HEK293 (cell line): ENCODE measurements at regions not wholly inside any gene's neighbourhood (a gene's known extent, or its start where the extent isn't known, plus 50 kb on each side); places are given as distances from the start of the nearest gene placed in this dataset.

Experiments
- GLI2 ChIP-seq: fragments of 450-650 bp; formaldehyde crosslinking; IDR thresholded peaks from 2 replicates; pipeline ENCODE4; 2017; ENCODE audit warnings: missing biosample characterization, missing genetic modification characterization, low read depth, borderline replicate concordance
- REST ChIP-seq: fragments of 450-650 bp; formaldehyde crosslinking; IDR thresholded peaks from 2 replicates; pipeline ENCODE4 v1.5.1; 2016; ENCODE audit warnings: missing biosample characterization, missing genetic modification characterization
- TCF7L2 ChIP-seq: IDR thresholded peaks from 2 replicates; pipeline ENCODE4 v1.6.1; 2011; ENCODE audit warnings: low read depth, mild to moderate bottlenecking, inconsistent platforms, low read length, moderate library complexity, borderline replicate concordance
- ZNF121 ChIP-seq: fragments of 450-650 bp; formaldehyde crosslinking; IDR thresholded peaks from 2 replicates; pipeline ENCODE4 v1.5.1; 2016; ENCODE audit warnings: missing biosample characterization, missing genetic modification characterization
- ZNF146 ChIP-seq: fragments of 450-650 bp; formaldehyde crosslinking; IDR thresholded peaks from 2 replicates; pipeline ENCODE4 v1.5.1; 2016; ENCODE audit warnings: missing biosample characterization, missing genetic modification characterization
- ZNF513 ChIP-seq: fragments of 450-650 bp; IDR thresholded peaks from 2 replicates; pipeline ENCODE4 v1.5.1; 2018; ENCODE audit warnings: missing biosample characterization, missing genetic modification characterization
- ZNF585B ChIP-seq: fragments of 450-650 bp; formaldehyde crosslinking; IDR thresholded peaks from 2 replicates; pipeline ENCODE4 v1.5.1; 2016; ENCODE audit warnings: missing biosample characterization, missing genetic modification characterization
- ZNF768 ChIP-seq: fragments of 450-650 bp; formaldehyde crosslinking; IDR thresholded peaks from 2 replicates; pipeline ENCODE4 v1.5.1; 2018; ENCODE audit warnings: missing biosample characterization, mild to moderate bottlenecking, missing genetic modification characterization
- ZNF792 ChIP-seq: fragments of 450-650 bp; formaldehyde crosslinking; IDR thresholded peaks from 2 replicates; pipeline ENCODE4 v1.5.1; 2016; ENCODE audit warnings: missing biosample characterization, missing genetic modification characterization
- TF ChIP-seq, protein P1 (sequence below): fragments of 450-650 bp; formaldehyde crosslinking; IDR thresholded peaks from 2 replicates; pipeline ENCODE4 v1.5.1; 2016; ENCODE audit warnings: missing biosample characterization, missing genetic modification characterization
- TF ChIP-seq, protein P2 (sequence below): fragments of 450-650 bp; formaldehyde crosslinking; IDR thresholded peaks from 2 replicates; pipeline ENCODE4 v1.5.1; 2017; ENCODE audit warnings: missing biosample characterization, missing genetic modification characterization
- TF ChIP-seq, protein P3 (sequence below): fragments of 450-650 bp; formaldehyde crosslinking; IDR thresholded peaks from 2 replicates; pipeline ENCODE4 v1.5.1; 2016; ENCODE audit warnings: missing biosample characterization, missing genetic modification characterization

GRCh38 chr20:51306081-51306480 is 236.4 kb downstream of the NFATC2 start:
- TF ChIP-seq, protein P1, sequence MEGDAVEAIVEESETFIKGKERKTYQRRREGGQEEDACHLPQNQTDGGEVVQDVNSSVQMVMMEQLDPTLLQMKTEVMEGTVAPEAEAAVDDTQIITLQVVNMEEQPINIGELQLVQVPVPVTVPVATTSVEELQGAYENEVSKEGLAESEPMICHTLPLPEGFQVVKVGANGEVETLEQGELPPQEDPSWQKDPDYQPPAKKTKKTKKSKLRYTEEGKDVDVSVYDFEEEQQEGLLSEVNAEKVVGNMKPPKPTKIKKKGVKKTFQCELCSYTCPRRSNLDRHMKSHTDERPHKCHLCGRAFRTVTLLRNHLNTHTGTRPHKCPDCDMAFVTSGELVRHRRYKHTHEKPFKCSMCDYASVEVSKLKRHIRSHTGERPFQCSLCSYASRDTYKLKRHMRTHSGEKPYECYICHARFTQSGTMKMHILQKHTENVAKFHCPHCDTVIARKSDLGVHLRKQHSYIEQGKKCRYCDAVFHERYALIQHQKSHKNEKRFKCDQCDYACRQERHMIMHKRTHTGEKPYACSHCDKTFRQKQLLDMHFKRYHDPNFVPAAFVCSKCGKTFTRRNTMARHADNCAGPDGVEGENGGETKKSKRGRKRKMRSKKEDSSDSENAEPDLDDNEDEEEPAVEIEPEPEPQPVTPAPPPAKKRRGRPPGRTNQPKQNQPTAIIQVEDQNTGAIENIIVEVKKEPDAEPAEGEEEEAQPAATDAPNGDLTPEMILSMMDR (tag by site-specific recombination): no peak
- TF ChIP-seq ZNF768 (no peak), REST (tag by site-specific recombination) (no peak), ZNF146 (no peak), ZNF585B (tag by site-specific recombination) (no peak), TCF7L2 (no peak), ZNF513 (tag by site-specific recombination) (no peak), ZNF792 (tag by site-specific recombination) (no peak), ZNF121 (tag by site-specific recombination) (no peak), GLI2 (no peak)
- TF ChIP-seq, protein P2, sequence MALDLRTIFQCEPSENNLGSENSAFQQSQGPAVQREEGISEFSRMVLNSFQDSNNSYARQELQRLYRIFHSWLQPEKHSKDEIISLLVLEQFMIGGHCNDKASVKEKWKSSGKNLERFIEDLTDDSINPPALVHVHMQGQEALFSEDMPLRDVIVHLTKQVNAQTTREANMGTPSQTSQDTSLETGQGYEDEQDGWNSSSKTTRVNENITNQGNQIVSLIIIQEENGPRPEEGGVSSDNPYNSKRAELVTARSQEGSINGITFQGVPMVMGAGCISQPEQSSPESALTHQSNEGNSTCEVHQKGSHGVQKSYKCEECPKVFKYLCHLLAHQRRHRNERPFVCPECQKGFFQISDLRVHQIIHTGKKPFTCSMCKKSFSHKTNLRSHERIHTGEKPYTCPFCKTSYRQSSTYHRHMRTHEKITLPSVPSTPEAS (tag by site-specific recombination): no peak
- TF ChIP-seq, protein P3, sequence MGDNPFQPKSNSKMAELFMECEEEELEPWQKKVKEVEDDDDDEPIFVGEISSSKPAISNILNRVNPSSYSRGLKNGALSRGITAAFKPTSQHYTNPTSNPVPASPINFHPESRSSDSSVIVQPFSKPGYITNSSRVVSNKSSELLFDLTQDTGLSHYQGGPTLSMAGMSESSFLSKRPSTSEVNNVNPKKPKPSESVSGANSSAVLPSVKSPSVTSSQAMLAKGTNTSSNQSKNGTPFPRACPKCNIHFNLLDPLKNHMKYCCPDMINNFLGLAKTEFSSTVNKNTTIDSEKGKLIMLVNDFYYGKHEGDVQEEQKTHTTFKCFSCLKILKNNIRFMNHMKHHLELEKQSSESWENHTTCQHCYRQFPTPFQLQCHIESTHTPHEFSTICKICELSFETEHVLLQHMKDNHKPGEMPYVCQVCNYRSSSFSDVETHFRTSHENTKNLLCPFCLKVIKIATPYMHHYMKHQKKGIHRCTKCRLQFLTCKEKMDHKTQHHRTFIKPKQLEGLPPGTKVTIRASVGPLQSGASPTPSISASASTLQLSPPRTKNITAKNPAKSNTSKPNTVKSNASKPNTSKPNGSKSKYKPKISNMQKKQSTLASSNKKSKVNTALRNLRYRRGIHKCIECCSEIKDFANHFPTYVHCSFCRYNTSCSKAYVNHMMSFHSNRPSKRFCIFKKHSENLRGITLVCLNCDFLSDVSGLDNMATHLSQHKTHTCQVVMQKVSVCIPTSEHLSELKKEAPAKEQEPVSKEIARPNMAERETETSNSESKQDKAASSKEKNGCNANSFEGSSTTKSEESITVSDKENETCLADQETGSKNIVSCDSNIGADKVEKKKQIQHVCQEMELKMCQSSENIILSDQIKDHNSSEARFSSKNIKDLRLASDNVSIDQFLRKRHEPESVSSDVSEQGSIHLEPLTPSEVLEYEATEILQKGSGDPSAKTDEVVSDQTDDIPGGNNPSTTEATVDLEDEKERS (tag by site-specific recombination): no peak
